Prostate gland (tissue), 2 donors: ENCODE measurements at regions not wholly inside any gene's neighbourhood (a gene's known extent, or its start where the extent isn't known, plus 50 kb on each side); places are given as distances from the start of the nearest gene placed in this dataset.

Experiments
- DNase-seq: peaks from one replicate; pipeline ENCODE4 v3.0.0-alpha.2; 2019; ENCODE audit warnings: low spot score
- H3K27ac ChIP-seq, 2 donors: fragments of 200-600 bp; sonication (generic); 2 replicates each; pipeline ENCODE4 v1.5.1; 2017 to 2019
- H3K27me3 ChIP-seq: fragments of 200-600 bp; sonication (generic); replicated peaks from 2 replicates; pipeline ENCODE4 v1.5.1; 2019; ENCODE audit not compliant: insufficient read depth
- H3K36me3 ChIP-seq, 2 donors: fragments of 200-600 bp; sonication (generic); 1 replicate in 1 of 2; 2 replicates in 1 of 2; pipeline versions ENCODE4 v1.5.1 to v1.8.1; 2017 to 2019
- H3K4me1 ChIP-seq: fragments of 200-600 bp; sonication (generic); replicated peaks from 2 replicates; pipeline ENCODE4 v1.5.1; 2019
- H3K4me3 ChIP-seq, 2 donors: fragments of 200-600 bp; sonication (generic); 2 replicates each; pipeline ENCODE4 v1.5.1; 2017 to 2019
- H3K9me3 ChIP-seq: fragments of 200-600 bp; sonication (generic); 2 replicates; pipeline ENCODE4 v1.5.1; 2017
- POLR2A ChIP-seq: fragments of 450-650 bp; IDR thresholded peaks from one replicate; pipeline ENCODE4 v1.6.1; 2016; ENCODE audit warnings: antibody characterized with exemption, mild to moderate bottlenecking
- POLR2AphosphoS5 ChIP-seq: sonication (generic); formaldehyde crosslinking; IDR thresholded peaks from one replicate; pipeline ENCODE4 v1.6.1; 2017; ENCODE audit warnings: antibody characterized with exemption
- WGBS: methylation state at CpG from one replicate; pipeline ENCODE4 v1.1.5; 2018; 5-methylcytosine and 5-hydroxymethylcytosine counted together
- intact Hi-C: fragments of 100-400 bp; cut with DNase I; formaldehyde crosslinking; loops from one replicate; pipeline ENCODE4 v1.14.2; 2022
- TF ChIP-seq, protein P1 (sequence below), 4 experiments: fragments of 200-600 bp in 2 of 4; fragments of 450-650 bp in 2 of 4; sonication (generic) in 2 of 4; IDR thresholded peaks; 1 replicate in 3 of 4; 2 replicates in 1 of 4; pipeline ENCODE4 v1.5.1; 2016 to 2019; ENCODE audit warnings: antibody characterized with exemption in 4 of 4, mild to moderate bottlenecking in 2 of 4, moderate library complexity in 2 of 4

DNA sequence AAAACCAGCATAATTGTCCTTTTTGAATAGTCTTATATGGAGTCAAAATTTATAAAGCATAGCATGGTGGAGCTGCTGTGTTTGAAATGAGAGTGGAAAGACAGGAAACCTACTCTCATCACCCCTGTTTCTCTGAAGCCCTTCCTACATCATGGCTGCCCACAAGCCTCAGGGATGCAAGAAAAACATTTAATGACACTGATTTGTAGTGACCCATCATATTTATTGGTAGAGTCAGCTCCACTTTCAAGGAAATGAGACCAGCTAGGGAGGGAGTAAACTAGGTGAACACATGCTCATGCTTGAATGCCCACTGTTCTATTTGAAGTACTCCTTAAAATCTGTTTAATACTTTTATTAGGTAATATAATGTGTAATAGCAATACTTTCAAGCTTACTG, 494.3 kb upstream of the KCNMB2 start:
- no peak for DNase-seq
- Histone ChIP-seq H3K27me3 (no peaks in the 10 kb centered on the region), H3K27ac (no peak overlapping the region), H3K9me3 (no peaks in the 10 kb centered on the region), H3K4me1 (no peaks in the 10 kb centered on the region), H3K36me3 (no peaks in the 10 kb centered on the region), H3K4me3 (no peak overlapping the region)
- intact Hi-C loops: no loop called here
- TF ChIP-seq POLR2A: no peak
- TF ChIP-seq, protein P1, sequence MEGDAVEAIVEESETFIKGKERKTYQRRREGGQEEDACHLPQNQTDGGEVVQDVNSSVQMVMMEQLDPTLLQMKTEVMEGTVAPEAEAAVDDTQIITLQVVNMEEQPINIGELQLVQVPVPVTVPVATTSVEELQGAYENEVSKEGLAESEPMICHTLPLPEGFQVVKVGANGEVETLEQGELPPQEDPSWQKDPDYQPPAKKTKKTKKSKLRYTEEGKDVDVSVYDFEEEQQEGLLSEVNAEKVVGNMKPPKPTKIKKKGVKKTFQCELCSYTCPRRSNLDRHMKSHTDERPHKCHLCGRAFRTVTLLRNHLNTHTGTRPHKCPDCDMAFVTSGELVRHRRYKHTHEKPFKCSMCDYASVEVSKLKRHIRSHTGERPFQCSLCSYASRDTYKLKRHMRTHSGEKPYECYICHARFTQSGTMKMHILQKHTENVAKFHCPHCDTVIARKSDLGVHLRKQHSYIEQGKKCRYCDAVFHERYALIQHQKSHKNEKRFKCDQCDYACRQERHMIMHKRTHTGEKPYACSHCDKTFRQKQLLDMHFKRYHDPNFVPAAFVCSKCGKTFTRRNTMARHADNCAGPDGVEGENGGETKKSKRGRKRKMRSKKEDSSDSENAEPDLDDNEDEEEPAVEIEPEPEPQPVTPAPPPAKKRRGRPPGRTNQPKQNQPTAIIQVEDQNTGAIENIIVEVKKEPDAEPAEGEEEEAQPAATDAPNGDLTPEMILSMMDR (IDR thresholded peaks at IDR 0.05): no peak
- TF ChIP-seq POLR2AphosphoS5: no peak

DNA sequence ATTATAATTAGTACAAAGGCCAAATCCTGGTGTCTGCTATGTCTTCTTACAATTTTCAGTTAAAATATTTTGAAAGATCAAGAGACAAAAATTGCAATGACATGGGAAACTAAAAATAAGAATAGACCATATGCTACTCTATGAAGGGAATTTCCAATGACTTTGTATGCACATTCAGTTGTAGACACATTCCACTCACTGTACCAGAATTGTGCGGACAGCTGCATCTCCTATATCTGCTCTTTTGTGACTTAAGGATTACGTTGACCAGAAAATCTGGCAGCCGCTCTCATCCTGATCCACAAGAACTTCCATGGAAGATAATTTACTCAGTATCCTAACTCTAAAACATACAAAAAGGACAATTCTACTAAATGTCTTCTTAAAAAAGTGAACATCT, 493.9 kb upstream of the KCNMB2 start:
- H3K9me3 ChIP-seq: no peaks in the 10 kb centered on the region
- no peak for TF ChIP-seq POLR2A
- no peak for TF ChIP-seq POLR2AphosphoS5
- TF ChIP-seq, protein P1 (IDR thresholded peaks at IDR 0.05): no peak
- H3K27me3 ChIP-seq: no peaks in the 10 kb centered on the region
- H3K36me3 ChIP-seq: no peaks in the 10 kb centered on the region
- H3K27ac ChIP-seq: no peak overlapping the region
- WGBS: 96% methylated on average over 3 of the region's 3 CpGs
- no peaks in the 10 kb centered on the region for H3K4me1 ChIP-seq
- no peak overlapping the region for H3K4me3 ChIP-seq
- DNase-seq: no peak
- intact Hi-C loops: no loop called here

DNA sequence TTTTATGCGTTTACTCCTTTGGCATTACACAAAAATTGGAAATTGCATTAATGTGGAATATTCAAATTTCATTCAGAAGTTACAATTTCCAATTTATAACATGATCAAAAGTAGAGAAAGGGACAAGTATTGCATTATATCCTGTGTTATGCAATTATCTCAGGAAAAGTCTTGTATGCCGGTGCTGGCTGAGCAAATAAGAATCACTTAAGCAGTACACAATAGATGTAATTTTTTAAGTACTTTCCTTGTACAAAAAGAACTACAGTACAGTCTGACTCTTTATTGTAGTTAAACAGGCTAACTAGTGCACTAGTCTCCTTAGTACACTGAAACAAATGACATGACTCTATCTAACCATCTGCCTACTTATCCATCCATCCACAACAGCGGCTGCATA, 493.2 kb upstream of the KCNMB2 start:
- Histone ChIP-seq H3K27me3 (no peaks in the 10 kb centered on the region), H3K36me3 (no peaks in the 10 kb centered on the region), H3K9me3 (no peaks in the 10 kb centered on the region), H3K4me1 (no peaks in the 10 kb centered on the region), H3K27ac (no peak overlapping the region), H3K4me3 (no peak overlapping the region)
- intact Hi-C loops: no loop called here
- DNase-seq: no peak
- WGBS: 76% methylated on average over 3 of the region's 3 CpGs
- TF ChIP-seq POLR2A (no peak), POLR2AphosphoS5 (no peak)
- TF ChIP-seq, protein P1 (IDR thresholded peaks at IDR 0.05): no peak

DNA sequence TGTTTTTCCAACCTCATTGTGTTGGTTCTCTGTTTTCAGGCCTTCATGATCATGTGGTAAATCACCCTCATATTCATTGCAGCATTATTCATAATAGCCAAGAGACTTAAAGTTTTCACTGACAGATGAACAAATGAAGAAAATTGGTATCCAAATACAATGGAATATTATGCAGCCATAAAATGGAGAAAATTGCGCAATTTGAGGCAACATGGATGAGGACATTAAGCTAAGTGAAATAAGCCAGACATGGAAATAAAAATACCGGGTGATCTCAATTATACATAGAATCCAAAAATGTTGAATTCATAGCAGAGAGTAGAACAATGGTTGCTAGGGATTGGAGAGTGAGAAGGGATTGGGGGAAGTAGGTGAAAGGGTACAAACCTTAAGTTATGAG, 491.9 kb upstream of the KCNMB2 start:
- Histone ChIP-seq H3K4me1 (no peaks in the 10 kb centered on the region), H3K27me3 (no peaks in the 10 kb centered on the region), H3K4me3 (no peak overlapping the region), H3K36me3 (no peaks in the 10 kb centered on the region), H3K27ac (no peak overlapping the region), H3K9me3 (no peaks in the 10 kb centered on the region)
- intact Hi-C loops: no loop called here
- no peak for DNase-seq
- TF ChIP-seq POLR2A (no peak), POLR2AphosphoS5 (no peak)
- TF ChIP-seq, protein P1 (IDR thresholded peaks at IDR 0.05): no peak
- 96% methylated on average over 2 of the region's 2 CpGs for WGBS

DNA sequence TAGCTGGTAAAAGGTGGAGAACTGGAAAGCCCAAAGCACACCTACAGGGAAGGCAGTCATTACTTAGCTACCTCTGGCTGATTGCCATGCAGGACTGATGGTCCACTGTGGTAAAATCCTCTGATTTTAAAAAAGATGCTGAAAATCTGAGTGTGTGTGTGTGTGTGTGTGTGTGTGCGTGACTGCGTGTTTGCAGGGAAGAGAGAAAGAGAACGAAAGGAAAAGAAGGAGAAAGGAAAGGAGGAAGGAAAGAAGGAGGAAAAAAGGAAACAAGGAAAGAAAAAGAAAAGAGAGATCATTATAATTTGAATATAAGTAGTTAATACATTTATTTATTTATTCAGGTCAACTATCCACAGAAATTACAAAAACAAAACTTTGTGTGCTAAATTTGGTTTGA, 488.7 kb upstream of the KCNMB2 start:
- Histone ChIP-seq H3K4me3 (no peak overlapping the region), H3K4me1 (no peaks in the 10 kb centered on the region), H3K27ac (no peak overlapping the region), H3K27me3 (no peaks in the 10 kb centered on the region), H3K9me3 (no peaks in the 10 kb centered on the region), H3K36me3 (no peaks in the 10 kb centered on the region)
- no peak for TF ChIP-seq POLR2AphosphoS5
- TF ChIP-seq POLR2A: no peak
- TF ChIP-seq, protein P1 (IDR thresholded peaks at IDR 0.05): no peak
- DNase-seq: no peak
- 94% methylated on average over 3 of the region's 3 CpGs for WGBS
- intact Hi-C loops: no loop called here
